ENCODE measurements at regions not wholly inside any gene's neighbourhood (a gene's known extent, or its start where the extent isn't known, plus 50 kb on each side); places are given as distances from the start of the nearest gene placed in this dataset.

- no peaks in the 10 kb centered on the region for H3K27me3 ChIP-seq (ENCODE audit: control insufficient read depth, insufficient read depth, low read length)
- no peaks in the 10 kb centered on the region for H3K9me3 ChIP-seq (ENCODE audit: control insufficient read depth, insufficient read depth, low read depth, low read length)
- H4K20me1 ChIP-seq (ENCODE audit: control insufficient read depth, extremely low read depth, insufficient read depth, low read length) = no peaks in the 10 kb centered on the region
- H3K9ac ChIP-seq (ENCODE audit: insufficient read depth, low read length) = no peak overlapping the region
- no peaks in the 10 kb centered on the region for H3K79me2 ChIP-seq (ENCODE audit: control insufficient read depth, insufficient read depth, low read length)
- no peak overlapping the region for H3K4me2 ChIP-seq (ENCODE audit: extremely low read depth, insufficient read depth, low read length)
- no peaks in the 10 kb centered on the region for H3K36me3 ChIP-seq (ENCODE audit: control insufficient read depth, insufficient read depth, low read length)
- H3K27ac ChIP-seq (ENCODE audit: insufficient read depth, low read length) = no peak overlapping the region
- no peak overlapping the region for H3K4me3 ChIP-seq (replicated peaks in 1 of 4; ENCODE audit: control extremely low read depth in 1 of 4, insufficient read depth in 1 of 4, low read depth in 3 of 4, low read length in 4 of 4)
- TF ChIP-seq CTCF (conservative IDR thresholded peaks at IDR 0.05 in 1 of 2, IDR thresholded peaks at IDR 0.05 in 1 of 2; ENCODE audit: low read depth in 1 of 2, low read length in 2 of 2) (no peak), EZH2 (IDR thresholded peaks at IDR 0.05; ENCODE audit: low read length, missing control alignments) (no peak)
- H2AFZ ChIP-seq (ENCODE audit: low read length) = no peak overlapping the region
- no peaks in the 10 kb centered on the region for H3K4me1 ChIP-seq (ENCODE audit: control insufficient read depth, extremely low read depth, insufficient read depth, low read length)
- no peak for DNase-seq (ENCODE audit: low read depth in 2 of 2)
These were observed 567.8 kb upstream of the KLHL29 start for GRCh38 chr2:22817197-22817596.

- Histone ChIP-seq H2AFZ (ENCODE audit: low read length) (no peak overlapping the region), H3K4me1 (ENCODE audit: control insufficient read depth, extremely low read depth, insufficient read depth, low read length) (no peaks in the 10 kb centered on the region), H3K4me2 (ENCODE audit: extremely low read depth, insufficient read depth, low read length) (no peak overlapping the region), H4K20me1 (ENCODE audit: control insufficient read depth, extremely low read depth, insufficient read depth, low read length) (no peaks in the 10 kb centered on the region), H3K79me2 (ENCODE audit: control insufficient read depth, insufficient read depth, low read length) (no peaks in the 10 kb centered on the region), H3K36me3 (ENCODE audit: control insufficient read depth, insufficient read depth, low read length) (no peaks in the 10 kb centered on the region), H3K9me3 (ENCODE audit: control insufficient read depth, insufficient read depth, low read depth, low read length) (no peaks in the 10 kb centered on the region), H3K4me3 (replicated peaks in 1 of 4; ENCODE audit: control extremely low read depth in 1 of 4, insufficient read depth in 1 of 4, low read depth in 3 of 4, low read length in 4 of 4) (no peak overlapping the region), H3K27ac (ENCODE audit: insufficient read depth, low read length) (no peak overlapping the region), H3K27me3 (ENCODE audit: control insufficient read depth, insufficient read depth, low read length) (no peaks in the 10 kb centered on the region), H3K9ac (ENCODE audit: insufficient read depth, low read length) (no peak overlapping the region)
- TF ChIP-seq EZH2 (IDR thresholded peaks at IDR 0.05; ENCODE audit: low read length, missing control alignments) = no peak
- no peak for TF ChIP-seq CTCF (conservative IDR thresholded peaks at IDR 0.05 in 1 of 2, IDR thresholded peaks at IDR 0.05 in 1 of 2; ENCODE audit: low read depth in 1 of 2, low read length in 2 of 2)
- DNase-seq (ENCODE audit: low read depth in 2 of 2) = no peak
These were observed 563.5 kb upstream of the KLHL29 start for GRCh38 chr2:22821458-22821857.

- Histone ChIP-seq H4K20me1 (ENCODE audit: control insufficient read depth, extremely low read depth, insufficient read depth, low read length) (no peaks in the 10 kb centered on the region), H3K36me3 (ENCODE audit: control insufficient read depth, insufficient read depth, low read length) (no peaks in the 10 kb centered on the region), H3K4me1 (ENCODE audit: control insufficient read depth, extremely low read depth, insufficient read depth, low read length) (no peaks in the 10 kb centered on the region), H3K9me3 (ENCODE audit: control insufficient read depth, insufficient read depth, low read depth, low read length) (no peaks in the 10 kb centered on the region), H2AFZ (ENCODE audit: low read length) (no peak overlapping the region), H3K79me2 (ENCODE audit: control insufficient read depth, insufficient read depth, low read length) (no peaks in the 10 kb centered on the region), H3K9ac (ENCODE audit: insufficient read depth, low read length) (no peak overlapping the region), H3K27ac (ENCODE audit: insufficient read depth, low read length) (no peak overlapping the region), H3K4me2 (ENCODE audit: extremely low read depth, insufficient read depth, low read length) (no peak overlapping the region), H3K27me3 (ENCODE audit: control insufficient read depth, insufficient read depth, low read length) (no peaks in the 10 kb centered on the region), H3K4me3 (replicated peaks in 1 of 4; ENCODE audit: control extremely low read depth in 1 of 4, insufficient read depth in 1 of 4, low read depth in 3 of 4, low read length in 4 of 4) (no peak overlapping the region)
- no peak for TF ChIP-seq EZH2 (IDR thresholded peaks at IDR 0.05; ENCODE audit: low read length, missing control alignments)
- TF ChIP-seq CTCF (conservative IDR thresholded peaks at IDR 0.05 in 1 of 2, IDR thresholded peaks at IDR 0.05 in 1 of 2; ENCODE audit: low read depth in 1 of 2, low read length in 2 of 2) = no peak
- no peak for DNase-seq (ENCODE audit: low read depth in 2 of 2)
These were observed 562.1 kb upstream of the KLHL29 start for GRCh38 chr2:22822835-22823234.
